HG02938 (cell line): ENCODE measurements at regions not wholly inside any gene's neighbourhood (a gene's known extent, or its start where the extent isn't known, plus 50 kb on each side); places are given as distances from the start of the nearest gene placed in this dataset.

ENCODE experiments used
- ATAC-seq: cut with Tn5 transposase; IDR thresholded peaks from one replicate; pipeline ENCODE4 v1.9.1; 2021; ENCODE audit warnings: mild to moderate bottlenecking, moderate library complexity; ENCODE audit not compliant: unreplicated experiment

- no peak for ATAC-seq
Observed at GRCh38 chr2:155830351-155830750, 502.2 kb downstream of the NR4A2 start.

- no peak for ATAC-seq
Observed at GRCh38 chr2:155825876-155826275, 506.6 kb downstream of the NR4A2 start.

- ATAC-seq: peak; percentile 92
Observed at GRCh38 chr2:155815851-155816250, 516.7 kb downstream of the NR4A2 start.

GRCh38 chr2:155815275-155815674 lies 517.2 kb downstream of the NR4A2 start:
- ATAC-seq: no peak

- ATAC-seq: no peak
Observed at GRCh38 chr2:155810411-155810810, 522.1 kb downstream of the NR4A2 start.

GRCh38 chr2:155802888-155803287 lies 529.6 kb downstream of the NR4A2 start:
- ATAC-seq: no peak

GRCh38 chr2:155792666-155793065 lies 539.9 kb downstream of the NR4A2 start:
- ATAC-seq: no peak

- no peak for ATAC-seq
Observed at GRCh38 chr2:155770516-155770915, 562.0 kb downstream of the NR4A2 start.

- no peak for ATAC-seq
Observed at GRCh38 chr2:155766342-155767115, 566.0 kb downstream of the NR4A2 start.

GRCh38 chr2:155755481-155755880 lies 577.0 kb downstream of the NR4A2 start:
- no peak for ATAC-seq

GRCh38 chr2:155748131-155748530 lies 584.4 kb downstream of the NR4A2 start:
- no peak for ATAC-seq

GRCh38 chr2:155747531-155747930 lies 585.0 kb downstream of the NR4A2 start:
- ATAC-seq: peak; percentile 86

- no peak for ATAC-seq
Observed at GRCh38 chr2:155733091-155733853, 599.2 kb downstream of the NR4A2 start.

- ATAC-seq: no peak
Observed at GRCh38 chr2:155730804-155731203, 601.7 kb downstream of the NR4A2 start.

- no peak for ATAC-seq
Observed at GRCh38 chr2:155727187-155727895, 605.2 kb downstream of the NR4A2 start.

GRCh38 chr2:155722290-155722689 lies 610.2 kb downstream of the NR4A2 start:
- no peak for ATAC-seq

- ATAC-seq: no peak
Observed at GRCh38 chr2:155715705-155716104, 616.8 kb downstream of the NR4A2 start.

- ATAC-seq: no peak
Observed at GRCh38 chr2:155714983-155715382, 617.5 kb downstream of the NR4A2 start.

- no peak for ATAC-seq
Observed at GRCh38 chr2:155708071-155708470, 624.5 kb downstream of the NR4A2 start.

- no peak for ATAC-seq
Observed at GRCh38 chr2:155703917-155704316, 628.6 kb downstream of the NR4A2 start.

- no peak for ATAC-seq
Observed at GRCh38 chr2:155703048-155703447, 629.5 kb downstream of the NR4A2 start.

GRCh38 chr2:155701721-155702120 lies 630.8 kb downstream of the NR4A2 start:
- no peak for ATAC-seq
